ENCODE measurements at regions not wholly inside any gene's neighbourhood (a gene's known extent, or its start where the extent isn't known, plus 50 kb on each side); places are given as distances from the start of the nearest gene placed in this dataset.

DNA sequence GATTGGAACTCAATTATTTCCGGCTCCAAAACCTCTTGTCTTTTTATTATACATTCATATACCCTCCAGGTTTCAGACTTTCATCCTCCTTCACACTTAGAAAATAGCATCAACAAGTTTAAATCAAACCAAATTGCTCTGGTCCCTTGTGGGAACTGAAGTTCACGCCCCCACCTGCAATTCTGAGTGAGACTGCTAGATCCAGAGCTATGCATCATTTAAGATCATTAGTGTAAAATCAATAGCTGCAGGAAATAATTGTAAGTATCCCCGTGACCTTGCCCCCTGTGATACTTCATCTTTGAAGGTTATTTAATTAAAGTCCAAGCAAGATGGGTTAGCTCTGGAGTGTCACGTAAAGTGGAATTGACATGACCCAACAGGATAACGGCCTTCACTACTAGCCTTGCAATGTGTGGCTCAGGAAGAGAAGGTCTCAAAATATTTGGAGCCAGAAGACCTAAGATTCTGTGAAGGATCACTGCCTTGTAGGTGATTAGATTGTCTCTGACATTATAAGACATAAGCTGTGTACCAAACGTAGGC lies 742.2 kb upstream of the LRRC4C start:
- TF ChIP-seq CTCF (IDR thresholded peaks at IDR 0.05 in 4 of 5, conservative IDR thresholded peaks at IDR 0.05 in 1 of 5) (no peak), POLR2A (IDR thresholded peaks at IDR 0.05) (no peak)
